Parathyroid adenoma (tissue), 2 donors: ENCODE measurements at regions not wholly inside any gene's neighbourhood (a gene's known extent, or its start where the extent isn't known, plus 50 kb on each side); places are given as distances from the start of the nearest gene placed in this dataset.

Experiments used
- H2AFZ ChIP-seq: fragments of 300-600 bp; sonication (generic); one replicate; pipeline ENCODE4 v1.7.0; 2017; ENCODE audit warnings: antibody characterized with exemption, mild to moderate bottlenecking
- H3K27ac ChIP-seq: fragments of 300-600 bp; sonication (generic); one replicate; pipeline ENCODE4 v1.7.0; 2017
- H3K27me3 ChIP-seq: fragments of 300-600 bp; sonication (generic); one replicate; pipeline ENCODE4 v1.7.0; 2017; ENCODE audit warnings: low read length; ENCODE audit not compliant: control insufficient read depth, insufficient read depth
- H3K36me3 ChIP-seq: fragments of 300-600 bp; sonication (generic); one replicate; pipeline ENCODE4 v1.7.0; 2017; ENCODE audit warnings: low read length; ENCODE audit not compliant: control insufficient read depth, insufficient read depth
- H3K4me1 ChIP-seq: fragments of 300-600 bp; sonication (generic); one replicate; pipeline ENCODE4 v1.7.0; 2017; ENCODE audit warnings: control low read depth
- H3K4me2 ChIP-seq: fragments of 300-600 bp; sonication (generic); one replicate; pipeline ENCODE4 v1.7.0; 2017; ENCODE audit warnings: low read length
- H3K4me3 ChIP-seq: fragments of 300-600 bp; sonication (generic); one replicate; pipeline ENCODE4 v1.7.0; 2017; ENCODE audit warnings: low read depth, low read length
- H3K79me2 ChIP-seq: fragments of 300-600 bp; sonication (generic); one replicate; pipeline ENCODE4 v1.7.0; 2017; ENCODE audit warnings: control low read depth
- H3K9ac ChIP-seq: fragments of 300-600 bp; sonication (generic); one replicate; pipeline ENCODE4 v1.7.0; 2017; ENCODE audit warnings: mild to moderate bottlenecking
- H3K9me3 ChIP-seq: fragments of 300-600 bp; sonication (generic); one replicate; pipeline ENCODE4 v1.7.0; 2017; ENCODE audit warnings: low read length; ENCODE audit not compliant: control insufficient read depth
- TF ChIP-seq, protein P1 (sequence below): fragments of 300-600 bp; sonication (generic); IDR thresholded peaks from one replicate; pipeline ENCODE4 v1.7.0; 2017; ENCODE audit warnings: antibody characterized with exemption, mild to moderate bottlenecking
- donor health status: primary hyperparathyroidism.

DNA sequence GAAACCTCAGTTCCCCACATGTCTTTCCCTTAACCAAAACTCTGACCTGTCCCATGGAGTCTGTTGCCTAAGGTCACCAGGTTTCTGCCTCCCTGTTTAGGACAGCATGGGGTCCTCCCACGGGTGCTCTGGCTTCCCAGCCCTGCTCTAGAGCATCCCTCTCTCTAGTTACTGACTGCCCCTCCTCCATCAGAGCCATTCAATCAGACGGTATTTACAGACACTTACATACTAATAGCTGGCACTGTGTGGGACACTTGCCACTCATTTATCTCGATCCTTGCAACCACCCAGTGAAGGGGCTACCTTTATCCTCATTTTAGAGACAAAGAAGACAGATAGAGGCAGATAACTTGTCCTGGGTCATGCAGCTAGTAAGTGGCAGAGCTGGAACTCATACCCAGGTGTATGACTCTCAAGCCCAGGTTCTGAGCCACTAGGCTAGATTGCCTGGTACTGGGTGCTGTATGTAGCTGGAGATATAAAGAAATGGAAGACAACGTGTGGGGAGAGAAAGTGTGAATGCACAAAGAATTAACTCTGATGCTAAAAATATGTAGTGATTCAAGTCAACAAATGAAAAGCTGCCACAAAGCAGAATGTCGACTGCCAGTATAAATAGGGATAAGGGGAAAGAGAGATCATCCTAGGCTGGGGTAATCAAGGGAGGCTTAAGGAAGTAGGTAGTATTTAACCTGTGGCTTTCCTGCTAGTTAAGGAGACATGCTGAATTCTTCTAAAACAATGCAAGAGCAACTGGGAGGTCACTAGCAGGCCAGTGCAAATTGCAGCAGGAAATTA lies 52.5 kb upstream of the PDE8B start:
- no peak overlapping the region for H3K9ac ChIP-seq
- TF ChIP-seq, protein P1, sequence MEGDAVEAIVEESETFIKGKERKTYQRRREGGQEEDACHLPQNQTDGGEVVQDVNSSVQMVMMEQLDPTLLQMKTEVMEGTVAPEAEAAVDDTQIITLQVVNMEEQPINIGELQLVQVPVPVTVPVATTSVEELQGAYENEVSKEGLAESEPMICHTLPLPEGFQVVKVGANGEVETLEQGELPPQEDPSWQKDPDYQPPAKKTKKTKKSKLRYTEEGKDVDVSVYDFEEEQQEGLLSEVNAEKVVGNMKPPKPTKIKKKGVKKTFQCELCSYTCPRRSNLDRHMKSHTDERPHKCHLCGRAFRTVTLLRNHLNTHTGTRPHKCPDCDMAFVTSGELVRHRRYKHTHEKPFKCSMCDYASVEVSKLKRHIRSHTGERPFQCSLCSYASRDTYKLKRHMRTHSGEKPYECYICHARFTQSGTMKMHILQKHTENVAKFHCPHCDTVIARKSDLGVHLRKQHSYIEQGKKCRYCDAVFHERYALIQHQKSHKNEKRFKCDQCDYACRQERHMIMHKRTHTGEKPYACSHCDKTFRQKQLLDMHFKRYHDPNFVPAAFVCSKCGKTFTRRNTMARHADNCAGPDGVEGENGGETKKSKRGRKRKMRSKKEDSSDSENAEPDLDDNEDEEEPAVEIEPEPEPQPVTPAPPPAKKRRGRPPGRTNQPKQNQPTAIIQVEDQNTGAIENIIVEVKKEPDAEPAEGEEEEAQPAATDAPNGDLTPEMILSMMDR: no peak
- no peak overlapping the region for H3K27ac ChIP-seq

DNA sequence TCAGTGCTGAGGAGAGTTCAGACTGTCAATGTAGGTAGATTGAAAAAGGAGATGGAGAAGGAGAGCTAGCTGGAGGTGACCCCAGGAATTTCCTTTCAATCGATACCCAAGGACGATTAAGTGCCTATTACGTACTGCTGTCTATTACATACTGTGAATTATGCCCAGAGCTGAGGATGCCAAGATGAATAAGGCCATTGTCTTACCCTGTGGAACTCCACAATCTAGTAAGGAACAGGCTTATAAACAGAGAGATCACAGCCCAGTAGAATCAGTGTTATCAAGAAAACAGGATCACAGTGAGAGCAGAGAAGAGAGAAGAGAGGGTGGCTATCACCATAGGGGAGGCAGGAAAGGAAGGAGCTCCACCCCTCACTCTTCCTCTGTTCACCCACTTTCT lies 54.1 kb upstream of the PDE8B start:
- Histone ChIP-seq H3K4me3 (no peak overlapping the region), H3K36me3 (no peaks in the 10 kb centered on the region), H3K27me3 (no peaks in the 10 kb centered on the region), H3K9me3 (no peaks in the 10 kb centered on the region), H3K9ac (no peak overlapping the region), H3K4me1 (no peaks in the 10 kb centered on the region), H3K27ac (no peak overlapping the region), H2AFZ (no peak overlapping the region), H3K79me2 (no peaks in the 10 kb centered on the region), H3K4me2 (no peak overlapping the region)
- TF ChIP-seq, protein P1: no peak

More for the DNA sequence above, 52.5 kb upstream of the PDE8B start:
- Histone ChIP-seq H3K4me3 (no peak overlapping the region), H3K4me2 (no peak overlapping the region), H3K79me2 (no peaks in the 10 kb centered on the region), H3K36me3 (no peaks in the 10 kb centered on the region), H3K4me1 (no peaks in the 10 kb centered on the region), H2AFZ (no peak overlapping the region), H3K9me3 (no peaks in the 10 kb centered on the region), H3K27me3 (no peaks in the 10 kb centered on the region)

DNA sequence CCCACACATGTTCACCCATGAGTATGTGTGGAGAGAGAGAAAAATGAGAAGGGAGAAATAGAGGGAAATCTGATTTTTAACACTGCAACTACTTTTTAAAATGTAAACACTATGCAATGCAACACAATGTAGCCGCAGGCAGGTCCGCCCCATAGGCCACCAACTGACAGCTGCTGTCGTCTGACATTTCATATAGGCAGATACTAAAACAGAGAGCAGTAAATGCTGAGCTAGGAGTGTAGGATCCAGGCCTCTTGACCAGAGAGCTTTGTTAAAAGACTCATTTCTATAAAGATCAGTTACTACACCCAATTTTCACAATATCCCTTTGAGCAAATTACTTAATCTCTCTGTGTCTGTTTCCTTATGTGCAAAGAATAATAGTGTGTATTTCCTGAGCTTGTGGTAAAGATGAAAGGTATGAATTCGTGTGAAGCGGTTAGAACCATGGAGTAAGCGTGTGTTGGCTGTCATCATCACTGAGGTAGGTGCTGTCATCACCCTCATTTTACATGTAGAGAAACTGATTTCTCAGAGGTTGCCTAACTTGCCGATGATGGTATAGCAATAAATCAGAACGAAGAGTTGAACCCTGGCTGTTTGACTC lies 55.2 kb upstream of the PDE8B start:
- H3K9ac ChIP-seq: no peak overlapping the region
- H3K4me2 ChIP-seq: no peak overlapping the region
- H3K4me3 ChIP-seq: no peak overlapping the region
- no peaks in the 10 kb centered on the region for H3K9me3 ChIP-seq
- TF ChIP-seq, protein P1: no peak
- no peaks in the 10 kb centered on the region for H3K27me3 ChIP-seq
- H3K27ac ChIP-seq: no peak overlapping the region
- no peak overlapping the region for H2AFZ ChIP-seq
- no peaks in the 10 kb centered on the region for H3K4me1 ChIP-seq
- no peaks in the 10 kb centered on the region for H3K79me2 ChIP-seq
- H3K36me3 ChIP-seq: no peaks in the 10 kb centered on the region

DNA sequence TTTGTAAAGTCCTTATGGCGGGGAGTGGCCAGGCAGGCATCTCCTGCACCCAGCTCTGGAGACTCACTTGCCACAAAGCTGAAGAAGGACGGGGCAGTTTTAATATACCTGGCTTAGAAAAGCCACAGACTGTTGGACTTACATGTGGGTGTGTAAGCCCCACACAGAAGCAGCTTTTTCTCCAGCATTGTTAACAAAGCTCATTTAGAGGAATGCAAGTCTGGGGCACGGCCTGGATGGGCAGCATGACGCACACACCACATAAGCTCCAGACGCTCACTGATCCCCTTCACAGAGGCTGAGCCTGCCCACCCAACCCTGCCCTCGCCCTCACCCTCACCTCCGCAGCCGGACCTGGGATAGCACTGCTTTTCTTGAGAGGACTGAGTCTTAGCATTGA lies 58.0 kb upstream of the PDE8B start:
- Histone ChIP-seq H3K36me3 (no peaks in the 10 kb centered on the region), H2AFZ (no peak overlapping the region), H3K79me2 (no peaks in the 10 kb centered on the region), H3K9ac (no peak overlapping the region), H3K27me3 (no peaks in the 10 kb centered on the region), H3K9me3 (no peaks in the 10 kb centered on the region), H3K4me1 (no peaks in the 10 kb centered on the region), H3K4me3 (no peak overlapping the region), H3K4me2 (no peak overlapping the region), H3K27ac (no peak overlapping the region)
- TF ChIP-seq, protein P1: no peak
